Activated T-helper 1 cell treated with Interleukin-2 at 50 U/mL for 16 hours (primary cell): ENCODE measurements at regions not wholly inside any gene's neighbourhood (a gene's known extent, or its start where the extent isn't known, plus 50 kb on each side); places are given as distances from the start of the nearest gene placed in this dataset.

ENCODE experiments used
- DNase-seq: peaks from one replicate; pipeline ENCODE4 v3.0.0-alpha.2; 2020; ENCODE audit warnings: low read depth

GRCh38 chr13:21757763-21758162 is 86.9 kb downstream of the FGF9 start:
- DNase-seq: no peak

GRCh38 chr13:21758441-21758840 is 87.6 kb downstream of the FGF9 start:
- DNase-seq: no peak

GRCh38 chr13:21759463-21759862 is 88.6 kb downstream of the FGF9 start:
- DNase-seq: no peak

- no peak for DNase-seq
Observed at GRCh38 chr13:21759911-21760310, 89.0 kb downstream of the FGF9 start.

- DNase-seq: no peak
Observed at GRCh38 chr13:21761770-21762169, 90.9 kb downstream of the FGF9 start.

- no peak for DNase-seq
Observed at GRCh38 chr13:21762512-21762911, 91.6 kb downstream of the FGF9 start.

GRCh38 chr13:21767032-21767431 is 96.2 kb downstream of the FGF9 start:
- DNase-seq: no peak

GRCh38 chr13:21771075-21771474 is 100.2 kb downstream of the FGF9 start:
- DNase-seq: no peak

- DNase-seq: no peak
Observed at GRCh38 chr13:21777166-21777565, 106.3 kb downstream of the FGF9 start.

- DNase-seq: no peak
Observed at GRCh38 chr13:21777813-21778212, 106.9 kb downstream of the FGF9 start.

- DNase-seq: no peak
Observed at GRCh38 chr13:21782736-21783135, 111.9 kb downstream of the FGF9 start.

- no peak for DNase-seq
Observed at GRCh38 chr13:21785990-21786389, 115.1 kb downstream of the FGF9 start.

- no peak for DNase-seq
Observed at GRCh38 chr13:21796066-21796465, 125.2 kb downstream of the FGF9 start.

- no peak for DNase-seq
Observed at GRCh38 chr13:21796775-21797514, 126.1 kb downstream of the FGF9 start.

GRCh38 chr13:21797736-21798135 is 126.9 kb downstream of the FGF9 start:
- no peak for DNase-seq

GRCh38 chr13:21798181-21798580 is 127.3 kb downstream of the FGF9 start:
- no peak for DNase-seq

GRCh38 chr13:21799671-21800070 is 128.8 kb downstream of the FGF9 start:
- DNase-seq: no peak

GRCh38 chr13:21800837-21801616 is 130.2 kb downstream of the FGF9 start:
- no peak for DNase-seq

- no peak for DNase-seq
Observed at GRCh38 chr13:21805733-21806132, 134.9 kb downstream of the FGF9 start.

GRCh38 chr13:21812192-21812626 is 141.3 kb downstream of the FGF9 start:
- no peak for DNase-seq

- no peak for DNase-seq
Observed at GRCh38 chr13:21813110-21813509, 142.2 kb downstream of the FGF9 start.

GRCh38 chr13:21813844-21814243 is 143.0 kb downstream of the FGF9 start:
- DNase-seq: no peak

GRCh38 chr13:21814604-21815003 is 143.7 kb downstream of the FGF9 start:
- DNase-seq: no peak

- DNase-seq: no peak
Observed at GRCh38 chr13:21817878-21818277, 147.0 kb downstream of the FGF9 start.
